GM18861 (cell line): ENCODE measurements at regions not wholly inside any gene's neighbourhood (a gene's known extent, or its start where the extent isn't known, plus 50 kb on each side); places are given as distances from the start of the nearest gene placed in this dataset.
"Not testable (repeated sequence)": the region's sequence is repeated elsewhere in the genome, so short reads cannot be mapped to it uniquely, and the experiment has no call there.

ENCODE experiments used
- ATAC-seq: cut with Tn5 transposase; IDR thresholded peaks from one replicate; pipeline ENCODE4 v1.9.1; 2021; ENCODE audit not compliant: unreplicated experiment

GRCh38 chr5:52148679-52149078, 639.0 kb upstream of the ITGA1 start:
- no peak for ATAC-seq

DNA sequence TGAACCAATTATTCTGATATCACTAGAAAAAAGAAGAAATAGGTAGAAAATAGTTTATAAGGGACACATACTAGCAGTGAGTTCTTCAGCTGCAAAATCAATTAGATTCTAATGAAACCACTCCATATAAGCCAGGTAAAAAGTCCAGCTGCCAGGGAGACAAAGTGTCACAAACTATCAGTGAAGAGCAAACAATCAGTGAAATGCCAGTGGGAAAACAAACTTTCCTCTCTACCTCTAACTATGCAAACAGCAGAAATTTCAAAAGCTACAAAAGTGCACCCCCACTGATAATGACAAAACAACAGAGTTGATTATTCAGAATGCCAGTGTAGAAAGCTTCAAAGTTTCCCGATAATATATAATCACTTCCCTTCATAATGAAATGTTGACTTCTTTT, 637.2 kb upstream of the ITGA1 start:
- no peak for ATAC-seq

- not testable (repeated sequence) for ATAC-seq
Measured at GRCh38 chr5:52156809-52157208, 630.9 kb upstream of the ITGA1 start.

GRCh38 chr5:52165806-52166205, 621.9 kb upstream of the ITGA1 start:
- ATAC-seq = not testable (repeated sequence)

- ATAC-seq = no peak
Measured at GRCh38 chr5:52173133-52173532, 614.6 kb upstream of the ITGA1 start.

- no peak for ATAC-seq
Measured at GRCh38 chr5:52177193-52177592, 610.5 kb upstream of the ITGA1 start.

- ATAC-seq = no peak
Measured at GRCh38 chr5:52181403-52181802, 606.3 kb upstream of the ITGA1 start.

- no peak for ATAC-seq
Measured at GRCh38 chr5:52190737-52191136, 597.0 kb upstream of the ITGA1 start.

DNA sequence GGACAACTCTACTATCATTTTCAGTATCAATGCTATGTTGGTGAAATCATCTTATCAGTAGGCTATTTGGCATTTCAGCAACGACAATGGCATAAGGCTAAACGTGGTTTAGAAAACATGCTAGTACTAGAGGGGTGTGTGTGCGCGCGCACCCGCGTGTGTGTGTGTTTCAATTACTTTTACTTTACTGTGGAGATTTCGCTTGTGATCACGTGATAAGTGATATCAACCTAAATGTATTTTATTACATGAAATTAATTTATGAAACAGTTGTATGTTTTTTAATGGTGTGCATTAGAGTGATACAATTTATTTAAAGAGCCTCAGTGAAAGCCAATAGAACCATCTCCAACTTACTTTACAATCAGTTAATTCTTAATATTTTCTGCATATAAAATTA, 587.9 kb upstream of the ITGA1 start:
- ATAC-seq = no peak

- ATAC-seq = no peak
Measured at GRCh38 chr5:52202256-52202655, 585.5 kb upstream of the ITGA1 start.

- no peak for ATAC-seq
Measured at GRCh38 chr5:52204310-52204709, 583.4 kb upstream of the ITGA1 start.
